ENCODE measurements at regions not wholly inside any gene's neighbourhood (a gene's known extent, or its start where the extent isn't known, plus 50 kb on each side); places are given as distances from the start of the nearest gene placed in this dataset.
A peak's percentile ranks its signal among the peaks of the same experiment; 100 is the strongest.
"Not testable (repeated sequence)": the region's sequence is repeated elsewhere in the genome, so short reads cannot be mapped to it uniquely, and the experiment has no call there.

DNA sequence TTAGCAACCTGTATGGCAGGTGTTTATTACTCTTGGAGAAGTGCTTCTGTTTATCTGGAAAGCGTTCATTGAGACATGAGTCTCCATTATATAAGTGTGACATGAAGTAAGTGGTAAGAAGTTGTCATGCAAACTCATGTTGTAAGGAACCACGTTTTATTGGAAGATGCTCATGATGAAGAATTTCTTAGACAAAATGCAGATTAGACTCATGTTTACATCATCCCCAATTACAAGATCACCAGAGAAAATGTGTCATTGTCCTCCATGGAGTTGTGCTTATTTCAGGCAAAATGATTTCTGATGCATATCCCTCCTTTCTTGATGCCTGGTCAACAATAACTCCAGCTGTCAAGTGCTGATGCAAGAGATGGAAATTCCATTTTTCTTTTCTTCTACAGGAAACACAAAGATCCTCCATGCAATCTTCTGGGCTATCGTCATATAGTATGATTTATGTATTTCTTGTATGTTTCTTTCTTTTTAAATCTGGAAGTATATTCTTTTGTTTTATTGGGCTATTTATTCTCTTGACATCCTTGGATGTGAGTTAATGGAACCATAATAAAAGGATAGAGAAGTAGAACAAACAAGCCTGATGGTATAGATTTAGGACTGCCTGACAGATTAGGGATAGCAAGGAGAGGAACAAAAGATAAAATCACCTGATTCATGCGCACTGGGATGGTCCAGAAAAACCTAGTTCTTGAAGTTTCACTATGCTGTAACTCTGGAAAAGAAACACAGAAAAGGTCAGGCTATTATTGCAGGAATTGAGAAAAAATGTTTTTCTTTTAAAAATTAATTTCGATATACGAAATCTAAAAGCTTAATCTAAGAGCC is 50.7 kb upstream of the DIAPH3 start:
- no peak for DNase-seq (ENCODE audit: low read depth in 2 of 2)

DNA sequence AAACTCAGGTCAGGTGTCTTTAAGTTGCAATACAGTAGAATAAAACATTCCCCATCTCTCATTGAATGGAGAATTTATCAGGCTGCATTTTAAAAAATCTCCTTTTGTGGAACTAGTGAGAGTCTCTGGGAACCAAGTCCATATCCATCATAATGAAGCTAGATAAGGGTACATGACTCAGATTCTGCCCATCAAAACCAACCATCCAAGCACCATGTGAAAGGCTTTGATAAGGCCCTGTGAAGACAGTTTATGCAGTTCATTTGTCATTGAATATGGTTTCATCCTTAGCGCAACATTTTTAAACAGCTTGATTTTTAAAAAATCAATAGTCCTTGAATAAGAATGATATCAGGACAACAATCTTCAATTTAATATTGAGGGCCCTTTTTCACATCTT is 56.3 kb upstream of the DIAPH3 start:
- DNase-seq (ENCODE audit: low read depth in 2 of 2) = no peak

DNA sequence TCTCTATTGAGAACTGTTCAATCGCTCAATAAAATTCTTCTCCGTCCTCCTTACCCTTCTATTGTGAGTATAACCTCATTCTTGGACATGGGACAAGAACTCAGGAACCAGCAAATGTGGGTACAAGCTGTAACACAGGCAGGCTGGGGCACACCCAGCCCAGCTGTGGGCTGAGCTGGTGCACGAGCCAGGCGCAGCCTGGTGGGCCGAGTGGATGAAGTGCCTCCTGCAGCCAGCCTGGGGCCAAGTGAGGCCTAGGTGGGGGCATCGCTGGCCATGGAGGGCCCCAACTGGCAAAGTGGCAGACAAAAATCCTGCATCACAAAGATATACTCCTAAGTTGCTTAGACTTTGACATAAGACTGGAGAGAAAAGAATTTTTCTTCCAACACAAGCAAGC is 57.9 kb upstream of the DIAPH3 start:
- no peak for DNase-seq (ENCODE audit: low read depth in 2 of 2)

DNA sequence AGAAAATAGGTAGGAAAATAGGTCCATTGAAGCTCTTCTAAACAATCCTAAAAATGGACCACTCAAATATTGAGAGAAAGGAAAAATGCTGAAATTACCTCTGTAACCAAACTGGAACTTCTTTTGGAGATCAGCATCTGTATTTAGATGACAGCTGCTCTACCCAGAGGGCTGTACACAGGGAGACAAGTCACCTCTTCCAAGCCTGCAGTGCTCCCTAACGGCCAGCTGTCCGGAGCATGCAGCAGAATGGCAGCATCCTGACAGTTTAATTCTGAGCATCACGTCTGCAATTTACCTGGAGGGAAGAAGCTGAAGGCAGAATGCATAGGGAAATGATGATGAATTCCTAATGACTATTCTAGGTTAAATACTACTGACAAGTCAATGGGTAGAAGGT is 62.8 kb upstream of the DIAPH3 start:
- DNase-seq (ENCODE audit: low read depth in 2 of 2) = no peak

DNA sequence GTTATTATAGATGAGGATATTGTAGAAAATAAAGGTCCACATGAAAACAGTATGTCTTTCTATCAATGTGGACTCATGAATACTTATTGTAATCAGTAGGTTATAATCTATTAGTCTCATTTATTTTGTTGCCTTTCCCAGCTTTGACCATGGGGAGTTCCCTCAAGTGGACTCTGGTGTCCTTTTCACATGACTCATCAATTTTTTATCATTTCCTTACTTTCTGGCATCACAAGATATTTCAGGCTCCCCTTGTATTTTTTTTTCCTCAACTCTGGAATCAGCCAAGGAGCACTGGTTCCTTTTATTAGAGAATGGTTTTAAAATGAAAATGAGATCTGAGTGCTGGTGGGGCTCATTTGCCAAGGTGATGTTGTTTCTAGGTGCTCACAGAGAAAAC is 63.4 kb upstream of the DIAPH3 start:
- no peak for DNase-seq (ENCODE audit: low read depth in 2 of 2)

DNA sequence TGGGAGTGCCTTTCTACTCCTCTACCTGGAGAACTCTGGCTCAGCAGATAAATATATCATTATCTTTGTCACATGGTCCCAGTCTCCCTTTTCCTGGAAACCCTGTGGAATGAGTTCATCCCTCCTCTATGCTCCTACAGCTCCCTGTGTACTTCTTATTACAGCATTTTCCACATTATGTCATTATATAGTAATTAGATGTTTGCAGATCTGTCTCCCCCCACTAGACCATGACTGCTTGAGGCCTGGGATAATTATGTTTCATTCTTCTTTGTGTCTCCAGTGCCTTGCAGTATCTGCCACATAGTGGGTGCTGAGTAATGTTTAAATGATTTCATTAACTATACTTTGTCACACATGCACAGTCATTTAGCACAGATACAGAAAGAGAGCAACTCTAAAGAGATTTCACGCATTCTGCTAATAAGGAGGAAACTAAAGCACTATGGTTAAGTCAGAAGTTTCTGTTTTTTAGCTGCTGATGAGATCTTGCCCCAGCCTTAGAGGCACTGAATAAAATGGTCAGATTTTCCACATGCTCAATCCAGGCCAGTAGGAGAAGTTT is 66.1 kb upstream of the DIAPH3 start:
- DNase-seq (ENCODE audit: low read depth in 2 of 2) = no peak

DNA sequence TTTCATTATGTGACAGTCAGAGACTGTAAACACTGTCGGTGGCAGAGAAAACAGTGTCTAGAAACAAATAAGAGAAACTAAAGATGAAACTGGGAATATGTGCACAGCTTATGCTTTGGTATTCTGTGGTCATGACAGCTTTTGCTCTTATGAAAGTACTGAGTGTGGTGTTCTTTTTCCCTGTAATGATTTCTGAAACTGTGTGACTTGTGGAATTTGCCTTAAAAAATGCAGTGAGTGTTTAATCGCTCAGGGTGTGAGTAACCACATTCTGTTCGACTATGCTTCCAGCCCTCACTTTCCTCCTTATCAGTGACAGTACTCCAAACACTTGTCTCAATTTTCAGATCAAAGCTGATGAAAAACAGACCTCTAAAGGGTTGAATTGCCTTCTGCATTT is 66.9 kb upstream of the DIAPH3 start:
- DNase-seq (ENCODE audit: low read depth in 2 of 2) = no peak

DNA sequence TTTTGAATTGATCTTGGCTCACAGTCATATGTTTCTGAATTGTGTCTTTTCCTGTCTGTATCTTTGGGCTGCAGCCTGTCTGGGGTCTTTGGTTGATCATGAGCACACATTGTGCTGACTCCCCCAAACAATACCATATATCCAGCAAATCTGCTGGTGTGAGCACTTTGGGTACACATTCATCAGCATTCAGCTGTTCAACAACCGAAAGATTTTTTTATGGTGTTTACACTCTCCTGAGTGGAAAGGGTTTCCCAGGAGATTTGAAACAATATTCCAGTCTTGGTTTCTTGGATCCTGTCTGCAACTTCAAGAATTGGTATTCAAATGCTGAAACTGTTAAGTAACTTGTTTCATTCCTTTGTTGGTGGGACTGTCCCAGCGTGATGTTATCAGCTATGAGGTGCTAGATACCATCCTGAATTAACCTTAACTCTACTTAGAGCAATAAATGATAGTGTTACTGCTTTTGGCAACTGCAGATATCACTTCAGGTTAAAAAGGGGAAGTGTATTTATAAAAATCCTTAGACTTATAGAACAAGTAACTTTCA is 78.4 kb upstream of the DIAPH3 start:
- DNase-seq (ENCODE audit: low read depth in 2 of 2) = no peak

DNA sequence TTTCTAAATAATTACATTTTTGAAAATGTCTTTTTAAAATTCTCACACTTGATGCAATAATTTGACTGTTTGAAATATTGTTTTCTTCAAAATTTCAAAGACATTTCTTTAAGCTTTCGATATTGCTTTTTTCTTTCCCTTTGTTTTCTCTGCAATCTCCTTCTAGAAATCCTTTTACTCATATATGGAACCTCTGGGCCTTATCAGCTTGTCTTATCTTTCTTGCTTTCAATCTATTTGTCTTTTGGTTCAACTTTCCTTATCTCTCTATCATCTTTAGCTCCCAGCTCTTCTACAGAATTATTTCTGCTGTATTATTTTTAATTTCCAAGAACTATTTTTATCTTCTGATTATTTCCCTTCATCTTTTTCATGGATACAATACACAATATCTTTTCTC is 80.7 kb upstream of the DIAPH3 start:
- no peak for DNase-seq (ENCODE audit: low read depth in 2 of 2)

DNA sequence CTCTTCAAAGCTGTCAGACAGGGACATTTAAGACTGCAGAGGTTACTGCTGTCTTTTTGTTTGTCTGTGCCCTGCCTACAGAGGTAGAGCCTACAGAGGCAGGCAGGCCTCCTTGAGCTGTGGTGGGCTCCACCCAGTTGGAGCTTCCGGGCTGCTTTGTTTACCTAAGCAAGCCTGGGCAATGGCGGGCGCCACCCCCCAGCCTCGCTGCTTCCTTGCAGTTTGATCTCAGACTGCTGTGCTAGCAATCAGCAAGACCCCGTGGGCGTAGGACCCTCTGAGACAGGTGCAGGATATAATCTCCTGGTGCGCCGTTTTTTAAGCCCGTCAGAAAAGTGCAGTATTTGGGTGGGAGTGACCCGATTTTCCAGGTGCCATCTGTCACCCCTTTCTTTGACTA is 87.7 kb upstream of the DIAPH3 start:
- not testable (repeated sequence) for DNase-seq (ENCODE audit: low read depth in 2 of 2)

DNA sequence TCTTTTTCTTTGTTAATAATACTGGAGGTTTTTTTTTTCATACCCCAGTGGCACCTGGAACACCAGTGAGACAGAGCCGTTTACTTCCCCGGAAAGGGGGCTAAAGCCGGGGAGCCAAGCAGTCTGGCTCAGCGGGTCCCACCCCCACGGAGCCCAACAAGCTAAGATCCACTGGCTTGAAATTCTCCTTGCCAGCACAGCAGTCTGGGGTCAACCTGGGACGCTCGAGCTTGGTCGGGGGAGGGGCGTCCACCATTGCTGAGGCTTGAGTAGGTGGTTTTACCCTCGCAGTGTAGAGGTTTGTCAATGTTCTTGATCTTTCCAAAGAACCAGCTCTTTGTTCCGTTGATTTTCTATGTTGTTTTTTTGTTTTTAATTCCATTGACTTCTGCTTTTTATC is 94.6 kb upstream of the DIAPH3 start:
- DNase-seq (ENCODE audit: low read depth in 2 of 2) = no peak

DNA sequence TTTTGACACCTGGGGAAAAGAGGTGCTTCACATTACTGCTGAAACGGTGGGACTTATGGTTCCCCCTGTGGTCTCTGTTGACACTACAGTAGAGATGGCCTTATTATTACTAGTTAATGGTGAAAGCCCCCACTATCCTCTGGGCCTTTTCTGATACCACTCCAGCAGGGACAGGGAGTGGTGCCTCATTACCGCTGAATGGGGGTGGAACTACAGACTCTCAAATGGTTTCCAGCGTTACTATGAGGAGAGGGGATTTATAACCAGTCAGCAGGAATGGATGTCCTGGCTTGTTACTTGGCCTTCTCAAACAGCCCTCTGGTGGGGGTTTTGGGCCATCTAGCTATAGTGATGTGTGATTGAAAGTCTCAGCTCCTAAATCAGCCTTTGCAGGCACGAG is 96.7 kb upstream of the DIAPH3 start:
- no peak for DNase-seq (ENCODE audit: low read depth in 2 of 2)

DNA sequence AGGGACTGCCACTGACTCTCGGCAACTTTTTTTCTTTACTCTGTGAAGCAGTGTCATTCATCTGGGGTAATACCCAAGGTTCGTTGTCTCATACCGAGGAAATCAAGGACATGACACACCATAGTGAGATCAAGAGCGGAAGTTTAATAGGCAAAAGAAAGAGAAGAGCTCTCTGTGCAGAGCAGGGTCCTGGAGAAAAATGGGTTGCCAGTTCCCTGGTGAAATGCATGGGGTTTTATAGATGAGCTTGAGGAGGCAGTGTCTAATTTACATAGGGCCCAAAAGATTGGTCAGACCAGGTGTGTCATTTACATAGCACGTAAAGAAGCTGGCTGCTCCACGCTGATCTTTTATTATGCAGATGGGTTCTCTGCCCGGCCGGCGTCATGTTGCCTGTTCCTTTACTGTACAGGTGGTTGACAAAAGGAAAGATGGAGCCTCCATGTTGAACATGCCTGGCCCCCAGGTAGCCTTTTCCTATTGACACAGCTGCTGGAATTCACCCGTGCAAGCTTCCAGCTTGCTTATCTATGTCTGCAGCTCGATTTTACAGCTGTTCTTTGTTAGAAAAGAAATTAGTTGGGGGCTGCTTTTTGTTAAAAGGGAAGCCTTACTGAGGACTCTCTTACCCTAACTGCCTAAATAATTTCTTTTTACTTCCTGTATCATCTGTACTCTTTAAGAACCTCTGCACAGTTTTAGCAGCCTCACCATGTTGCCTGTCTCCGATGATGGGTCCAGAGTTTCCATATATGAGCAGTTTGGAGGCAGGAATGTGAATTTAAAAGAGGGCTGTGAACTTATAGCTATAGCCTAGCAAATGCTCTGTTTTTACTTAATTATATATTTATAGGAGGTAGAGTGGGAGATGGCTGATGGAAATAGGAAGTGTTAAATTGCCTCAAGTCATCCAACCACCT is 98.0 kb upstream of the DIAPH3 start:
- no peak for DNase-seq (ENCODE audit: low read depth in 2 of 2)

DNA sequence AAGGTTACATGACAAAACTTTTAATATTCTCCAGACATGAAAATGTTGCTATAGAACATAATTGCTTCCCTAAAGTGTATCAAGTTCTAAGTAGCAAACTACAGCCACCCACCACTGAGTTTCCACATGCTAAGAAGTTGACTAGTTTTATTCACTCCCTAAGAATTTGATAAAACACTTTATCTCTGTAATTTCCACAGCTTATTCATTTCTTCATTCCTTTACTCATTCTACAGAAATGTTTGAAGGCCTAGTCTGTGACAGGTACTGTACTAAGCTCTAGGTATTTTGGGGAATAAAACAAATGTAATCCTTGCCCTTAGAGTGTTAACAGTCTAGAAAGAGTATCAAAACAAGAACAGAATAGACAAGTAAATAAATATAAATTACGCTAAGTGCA is 101.8 kb upstream of the DIAPH3 start:
- DNase-seq (ENCODE audit: low read depth in 2 of 2) = no peak

DNA sequence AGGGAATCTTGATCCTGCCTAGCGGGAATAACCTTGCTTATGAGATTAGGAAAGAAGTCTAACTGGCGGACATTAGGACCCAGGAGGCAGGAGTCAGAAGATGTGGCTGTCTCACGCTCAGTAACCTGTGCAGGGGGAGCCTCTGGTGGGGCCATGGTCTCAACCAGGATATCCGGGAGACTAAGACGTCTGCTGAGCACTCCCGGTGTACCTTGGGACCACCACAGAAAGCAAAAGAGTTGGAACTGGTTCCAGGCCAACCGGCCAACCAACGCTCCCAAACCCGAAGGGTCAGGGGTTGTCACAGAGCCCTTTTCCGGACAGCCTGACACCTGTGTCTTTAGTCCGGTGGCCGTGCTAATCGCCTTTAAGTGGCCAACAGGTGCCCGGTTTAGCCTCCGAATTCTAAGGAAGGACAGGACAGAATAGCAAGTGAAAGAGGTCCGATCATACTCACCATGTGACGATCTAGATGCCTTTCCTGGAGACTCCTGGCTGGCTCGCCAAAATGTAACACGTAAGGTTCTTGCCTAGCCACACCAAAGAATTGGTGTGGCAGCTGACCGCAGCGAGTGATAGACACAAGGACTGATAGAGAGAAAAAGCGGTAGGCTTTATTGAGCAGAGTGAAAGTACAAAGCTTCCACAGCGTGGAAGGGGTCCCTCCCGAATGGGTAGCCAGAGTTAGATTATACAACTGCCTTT is 103.9 kb upstream of the DIAPH3 start:
- peak in 1 of 2 donors; percentile 1 for DNase-seq (ENCODE audit: low read depth in 2 of 2)

DNA sequence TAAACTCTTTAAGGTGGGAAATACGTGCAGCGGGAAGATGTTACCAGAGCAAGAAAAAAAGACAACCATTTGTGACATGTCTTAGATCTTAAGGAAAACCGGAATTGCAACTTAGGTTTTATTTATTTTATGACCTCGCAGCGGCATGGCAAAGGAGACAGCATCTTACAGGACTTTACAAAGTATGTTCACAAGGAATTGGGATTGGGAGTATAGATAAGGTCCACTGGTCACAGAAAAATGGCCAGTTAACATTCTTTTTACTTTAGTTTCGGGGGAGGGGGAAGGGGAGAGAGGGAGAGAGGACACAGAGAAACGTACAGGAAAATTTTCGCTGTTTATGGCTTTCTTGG is 104.5 kb upstream of the DIAPH3 start:
- DNase-seq (ENCODE audit: low read depth in 2 of 2) = no peak

DNA sequence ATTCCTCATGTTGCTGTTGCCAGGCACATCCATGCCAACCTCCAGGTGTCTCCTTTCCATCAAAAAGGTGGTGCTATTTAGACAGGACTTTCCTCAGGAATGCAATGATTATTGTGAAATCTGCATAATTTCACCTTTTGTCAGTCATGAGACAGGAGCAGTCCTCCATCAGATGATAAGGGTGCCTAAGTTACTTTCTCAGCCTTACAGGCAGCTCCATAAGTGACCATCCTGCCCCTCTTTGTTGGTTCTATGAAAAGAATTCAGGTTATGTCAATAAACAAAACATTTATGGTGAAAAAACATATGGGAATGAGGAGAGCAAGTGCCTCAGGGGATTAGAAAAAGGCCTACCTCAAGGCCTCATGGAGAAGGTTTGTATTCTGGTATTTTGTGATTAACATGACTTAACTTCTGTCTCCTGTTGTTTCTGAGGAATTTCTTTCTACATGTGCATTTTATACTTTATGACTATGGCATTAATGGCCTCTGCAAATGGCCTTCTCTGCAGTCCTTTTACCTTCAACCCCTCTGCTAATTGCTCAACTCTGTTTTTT is 110.3 kb upstream of the DIAPH3 start:
- no peak for DNase-seq (ENCODE audit: low read depth in 2 of 2)

DNA sequence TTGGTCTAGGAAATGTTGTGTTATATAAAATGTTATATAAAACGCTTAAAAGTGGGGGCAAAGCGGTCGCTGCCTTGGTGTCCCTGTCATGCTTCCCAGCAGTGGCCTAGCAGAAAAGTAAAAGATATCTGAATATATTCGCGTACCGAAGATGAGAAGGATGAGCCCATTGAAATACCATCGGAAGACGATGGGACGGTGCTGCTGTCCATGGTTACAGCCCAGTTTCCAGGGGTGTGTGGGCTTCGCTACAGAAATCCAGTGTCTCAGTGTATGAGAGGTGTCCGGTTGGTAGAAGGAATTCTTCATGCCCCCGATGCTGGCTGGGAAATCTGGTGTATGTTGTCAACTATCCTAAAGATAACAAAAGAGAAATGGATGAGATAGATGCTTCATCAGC is 110.9 kb upstream of the DIAPH3 start:
- no peak for DNase-seq (ENCODE audit: low read depth in 2 of 2)

DNA sequence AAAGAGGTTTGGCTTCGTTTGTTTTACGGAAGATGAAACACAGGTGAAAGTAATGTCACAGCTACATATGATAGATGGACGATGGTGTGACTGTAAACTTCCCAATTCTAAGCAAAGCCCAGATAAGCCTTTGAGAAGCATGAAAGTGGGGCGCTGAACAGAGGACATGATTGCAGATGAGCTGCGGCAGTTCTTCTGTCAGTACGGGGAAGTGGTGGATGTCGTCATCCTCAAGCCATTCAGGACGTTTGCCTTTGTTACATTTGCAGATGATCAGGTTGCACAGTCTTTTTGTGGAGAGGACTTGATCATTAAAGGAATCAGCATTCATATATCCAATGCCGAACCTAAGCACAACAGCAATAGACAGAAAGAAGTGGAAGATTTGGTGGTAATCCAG is 111.5 kb upstream of the DIAPH3 start:
- DNase-seq (ENCODE audit: low read depth in 2 of 2) = no peak

DNA sequence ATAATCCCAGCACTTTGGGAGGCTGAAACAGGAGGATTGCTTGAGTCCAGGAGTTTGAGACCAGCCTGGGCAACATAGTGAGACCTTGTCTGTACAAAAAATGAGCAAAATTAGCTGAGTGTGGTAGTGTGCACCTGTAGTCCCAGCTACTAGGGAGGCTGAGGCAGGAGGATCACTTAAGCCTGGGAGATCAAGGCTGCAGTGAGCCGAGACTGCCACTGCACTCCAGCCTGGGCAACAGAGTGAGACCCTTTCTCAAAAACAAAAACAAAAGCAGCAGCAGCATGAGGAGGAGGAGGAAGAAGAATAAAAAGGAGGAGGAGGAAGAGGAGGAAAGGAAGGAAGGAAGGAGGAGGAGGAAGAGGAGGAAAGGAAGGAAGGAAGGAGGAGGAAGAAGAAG is 116.5 kb upstream of the TDRD3 start:
- not testable (repeated sequence) for DNase-seq (ENCODE audit: low read depth in 2 of 2)

DNA sequence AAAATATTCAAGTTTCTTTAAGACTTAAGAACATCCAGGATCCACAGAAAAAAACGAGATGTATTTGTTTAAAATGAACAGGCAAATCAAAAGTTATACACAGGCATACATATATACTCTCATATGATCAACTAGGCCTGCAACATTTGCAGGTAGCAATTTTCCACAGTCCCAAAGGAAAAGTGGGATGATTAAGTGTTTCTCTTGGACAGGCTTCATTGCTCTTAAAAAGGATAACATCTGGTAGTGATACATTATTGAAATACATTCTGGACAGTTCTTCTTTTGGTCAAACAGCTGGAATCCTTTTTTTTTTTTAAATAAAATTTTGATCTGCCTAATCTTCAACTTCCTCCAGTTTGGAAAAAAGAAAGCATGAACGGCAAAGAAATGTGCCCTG is 114.8 kb upstream of the TDRD3 start:
- DNase-seq (ENCODE audit: low read depth in 2 of 2) = no peak

DNA sequence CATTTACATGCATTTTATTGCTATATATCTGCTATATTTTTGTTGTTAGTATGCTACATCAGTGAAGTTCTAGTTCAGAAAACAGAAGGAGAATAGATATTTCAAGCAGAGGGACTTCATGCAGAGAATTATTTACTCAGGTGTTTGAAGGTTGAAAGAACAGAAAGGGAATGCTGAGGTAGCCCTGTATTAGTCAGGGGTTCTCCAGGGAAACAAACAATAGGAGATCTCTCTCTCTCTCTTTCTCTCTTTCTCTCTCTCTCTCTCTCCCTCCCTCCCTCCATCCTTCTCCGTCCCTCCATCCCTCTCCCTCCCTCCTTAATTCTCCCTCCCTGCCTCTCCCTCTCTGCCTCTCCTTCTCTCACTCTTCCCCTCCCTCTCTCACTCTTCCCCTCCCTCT is 114.3 kb upstream of the TDRD3 start:
- no peak for DNase-seq (ENCODE audit: low read depth in 2 of 2)

Measured in stimulated activated CD4-positive, alpha-beta T cell treated with anti-CD3 and anti-CD28 coated beads, Interleukin-4, amount 100 ng/mL, for 48 hours (primary cell).